ENCODE measurements at regions not wholly inside any gene's neighbourhood (a gene's known extent, or its start where the extent isn't known, plus 50 kb on each side); places are given as distances from the start of the nearest gene placed in this dataset.

DNA sequence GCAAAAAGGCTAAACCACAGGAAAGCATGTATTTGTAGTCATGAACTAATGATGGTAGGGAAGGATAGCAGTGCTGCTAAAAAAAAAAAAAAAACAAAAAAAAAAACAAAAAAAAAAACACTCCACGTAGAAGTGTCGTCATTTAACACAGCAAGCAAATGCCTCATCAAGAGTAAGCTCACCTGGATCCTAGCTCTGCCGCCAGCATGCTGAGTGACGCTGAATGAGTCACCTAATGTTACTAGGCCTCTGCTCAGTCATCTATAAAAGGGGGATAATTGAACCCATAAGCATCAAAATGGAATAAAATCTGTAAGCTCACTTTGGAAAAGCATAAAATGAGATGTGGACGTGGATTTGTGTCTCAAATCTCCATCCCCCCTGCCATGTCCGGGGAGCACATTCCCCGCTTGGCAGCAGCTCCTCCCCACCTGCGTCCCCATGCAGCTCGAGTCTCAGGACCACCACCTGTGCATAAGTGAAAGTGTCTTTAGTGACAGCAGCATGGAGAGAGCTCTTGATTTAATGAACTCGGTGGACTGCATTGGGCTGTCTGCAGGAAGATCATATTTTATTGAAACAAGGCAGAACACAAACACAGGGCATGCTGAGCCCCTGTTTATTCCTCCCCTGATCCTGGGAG is 427.5 kb downstream of the LRATD1 start:
- ChIA-PET POLR2A (ENCODE audit: low non-redundant PET) (interaction anchor here (0.7 kb wide), 1 partner anchor 8 kb away, joined by 6 read pairs; no protein-coding TSS in a partner anchor), CTCF (interaction anchor here (1.0 kb wide), 1 partner anchor 23 kb away, joined by 5 read pairs; no protein-coding TSS in a partner anchor)
- H3K27ac ChIP-seq = no peak overlapping the region
- DNase-seq (ENCODE audit: low spot score) = peak; percentile 33
- TF ChIP-seq, protein P1, sequence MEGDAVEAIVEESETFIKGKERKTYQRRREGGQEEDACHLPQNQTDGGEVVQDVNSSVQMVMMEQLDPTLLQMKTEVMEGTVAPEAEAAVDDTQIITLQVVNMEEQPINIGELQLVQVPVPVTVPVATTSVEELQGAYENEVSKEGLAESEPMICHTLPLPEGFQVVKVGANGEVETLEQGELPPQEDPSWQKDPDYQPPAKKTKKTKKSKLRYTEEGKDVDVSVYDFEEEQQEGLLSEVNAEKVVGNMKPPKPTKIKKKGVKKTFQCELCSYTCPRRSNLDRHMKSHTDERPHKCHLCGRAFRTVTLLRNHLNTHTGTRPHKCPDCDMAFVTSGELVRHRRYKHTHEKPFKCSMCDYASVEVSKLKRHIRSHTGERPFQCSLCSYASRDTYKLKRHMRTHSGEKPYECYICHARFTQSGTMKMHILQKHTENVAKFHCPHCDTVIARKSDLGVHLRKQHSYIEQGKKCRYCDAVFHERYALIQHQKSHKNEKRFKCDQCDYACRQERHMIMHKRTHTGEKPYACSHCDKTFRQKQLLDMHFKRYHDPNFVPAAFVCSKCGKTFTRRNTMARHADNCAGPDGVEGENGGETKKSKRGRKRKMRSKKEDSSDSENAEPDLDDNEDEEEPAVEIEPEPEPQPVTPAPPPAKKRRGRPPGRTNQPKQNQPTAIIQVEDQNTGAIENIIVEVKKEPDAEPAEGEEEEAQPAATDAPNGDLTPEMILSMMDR (conservative IDR thresholded peaks at IDR 0.05; ENCODE audit: low read depth) = no peak

DNA sequence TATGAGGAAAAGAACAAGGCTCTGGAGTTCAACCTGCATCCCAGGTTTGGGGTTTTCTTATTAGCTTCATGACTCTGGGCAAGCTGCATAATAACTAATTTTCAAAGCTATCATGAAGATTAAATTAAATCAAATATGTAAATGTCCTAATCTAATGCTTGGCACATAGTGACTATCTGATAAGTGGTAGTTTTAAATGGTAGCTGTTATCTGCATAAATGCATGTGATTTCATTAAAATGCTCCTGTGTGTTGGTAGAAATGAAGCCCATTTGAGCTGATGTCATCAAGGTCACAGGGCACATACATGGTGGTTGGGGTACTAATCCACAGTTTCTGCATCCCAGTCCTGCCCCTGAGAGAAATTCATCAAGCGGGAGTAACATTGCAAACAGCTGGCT is 428.8 kb downstream of the LRATD1 start:
- TF ChIP-seq, protein P1 (conservative IDR thresholded peaks at IDR 0.05; ENCODE audit: low read depth) = no peak
- POLR2A ChIA-PET (ENCODE audit: low non-redundant PET) = no interaction called here
- DNase-seq (ENCODE audit: low spot score) = no peak
- H3K27ac ChIP-seq = no peak overlapping the region
- CTCF ChIA-PET = interaction anchor here (0.6 kb wide), 2 partner anchors 12 to 401 kb away, joined by 3 to 6 read pairs; no protein-coding TSS in a partner anchor

DNA sequence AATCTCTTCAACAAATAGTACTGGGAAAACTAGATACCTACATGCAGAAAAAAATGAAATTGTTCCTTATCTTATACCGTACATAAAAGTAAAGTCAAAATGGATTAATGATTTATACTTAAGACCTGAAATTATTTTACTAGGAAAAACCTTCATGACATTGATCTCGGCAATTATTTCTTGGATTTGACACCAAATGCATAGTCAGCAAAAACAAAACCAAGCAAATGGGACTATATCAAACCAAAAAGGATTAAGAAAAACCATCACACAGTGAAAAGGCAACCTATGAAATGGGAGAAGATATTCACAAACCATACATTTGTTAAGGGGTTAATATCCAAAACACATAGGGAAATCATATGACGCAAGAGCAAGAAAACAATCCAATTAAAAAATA is 433.6 kb downstream of the LRATD1 start:
- ChIA-PET CTCF (no interaction called here), POLR2A (ENCODE audit: low non-redundant PET) (no interaction called here)
- DNase-seq (ENCODE audit: low spot score) = no peak
- TF ChIP-seq, protein P1 (conservative IDR thresholded peaks at IDR 0.05; ENCODE audit: low read depth) = no peak
- H3K27ac ChIP-seq = no peak overlapping the region

DNA sequence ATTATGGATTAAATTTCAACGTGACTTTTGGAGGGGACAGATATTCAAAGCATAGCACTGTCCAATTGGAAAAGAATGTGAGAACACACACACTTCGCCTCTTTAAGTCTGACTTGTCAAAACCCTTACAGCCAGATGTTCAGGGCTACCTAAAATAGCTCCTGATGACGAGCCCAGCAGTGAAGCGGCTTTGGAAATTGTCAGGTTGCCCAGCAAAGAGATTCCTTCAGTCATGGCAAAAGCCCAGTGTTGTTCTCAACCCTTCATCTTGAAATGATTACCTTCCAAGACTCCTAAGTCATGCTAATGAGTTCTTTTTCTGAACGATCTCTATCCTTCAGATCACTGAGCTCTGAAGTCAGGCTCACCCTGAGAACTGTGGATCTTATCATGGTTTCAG is 436.6 kb downstream of the LRATD1 start:
- POLR2A ChIA-PET (ENCODE audit: low non-redundant PET) = no interaction called here
- CTCF ChIA-PET = interaction anchor here (0.6 kb wide), 1 partner anchor 1607 kb away, joined by 3 read pairs; no protein-coding TSS in a partner anchor

DNA sequence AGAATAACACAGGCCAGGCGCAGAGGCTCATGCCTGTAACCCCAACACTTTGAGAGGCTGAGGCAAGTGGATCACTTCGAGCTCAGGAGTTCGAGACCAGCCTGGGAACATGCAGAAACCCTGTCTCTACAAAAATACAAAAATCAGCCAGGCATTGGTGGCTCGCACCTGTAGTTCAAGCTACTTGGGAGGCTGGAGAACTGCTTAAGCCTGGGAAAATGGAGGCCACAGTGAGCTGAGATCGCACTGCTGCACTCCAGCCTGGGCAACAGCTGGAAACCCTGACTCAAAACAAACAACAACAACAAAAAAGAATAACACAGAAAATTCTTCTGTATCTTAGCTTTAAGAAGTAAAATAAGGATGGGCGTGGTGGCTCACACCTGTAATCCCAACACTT is 440.3 kb downstream of the LRATD1 start:
- POLR2A ChIA-PET (ENCODE audit: low non-redundant PET) = no interaction called here
- no peak overlapping the region for H3K27ac ChIP-seq
- no peak for DNase-seq (ENCODE audit: low spot score)
- TF ChIP-seq, protein P1 (conservative IDR thresholded peaks at IDR 0.05; ENCODE audit: low read depth) = no peak
- CTCF ChIA-PET = interaction anchor here (0.6 kb wide), 1 partner anchor 9 kb away, joined by 4 read pairs; no protein-coding TSS in a partner anchor

More for the DNA sequence above, 436.6 kb downstream of the LRATD1 start:
- H3K27ac ChIP-seq = no peak overlapping the region
- TF ChIP-seq, protein P1 (conservative IDR thresholded peaks at IDR 0.05; ENCODE audit: low read depth) = no peak
- no peak for DNase-seq (ENCODE audit: low spot score)

DNA sequence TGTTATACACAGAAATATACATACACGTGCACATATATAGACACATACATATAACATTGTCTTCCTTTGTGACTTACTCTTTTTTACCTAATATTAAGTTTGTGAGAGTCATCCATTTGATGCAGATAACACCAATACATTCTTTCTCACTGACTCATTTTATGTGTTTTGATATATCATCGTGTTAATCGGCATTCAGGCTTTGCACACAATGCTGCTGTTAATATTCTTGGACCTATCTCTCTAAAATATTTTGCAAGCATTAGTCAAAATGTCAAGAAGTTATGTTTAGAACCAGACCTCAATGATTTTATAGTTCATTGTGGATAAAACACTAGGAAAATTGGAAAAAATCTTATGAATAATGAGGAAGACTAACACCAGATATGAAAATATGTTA is 441.1 kb downstream of the LRATD1 start:
- TF ChIP-seq, protein P1 (conservative IDR thresholded peaks at IDR 0.05; ENCODE audit: low read depth) = no peak
- no peak for DNase-seq (ENCODE audit: low spot score)
- POLR2A ChIA-PET (ENCODE audit: low non-redundant PET) = no interaction called here
- CTCF ChIA-PET = interaction anchor here (0.6 kb wide), 1 partner anchor 12 kb away, joined by 3 read pairs; no protein-coding TSS in a partner anchor
- no peak overlapping the region for H3K27ac ChIP-seq
